NCI-H2107 treated with DMSO at 0.1 percent for 48 hours (cell line): ENCODE measurements at regions not wholly inside any gene's neighbourhood (a gene's known extent, or its start where the extent isn't known, plus 50 kb on each side); places are given as distances from the start of the nearest gene placed in this dataset.

Source experiments
- DNase-seq: peaks from one replicate; lab custom pipeline; 2025; ENCODE audit not compliant: unreplicated experiment; lab: John Stamatoyannopoulos, UW

GRCh38 chr10:130483691-130484467 lies 347.7 kb downstream of the GLRX3 start:
- no peak for DNase-seq

GRCh38 chr10:130484468-130485180 lies 348.4 kb downstream of the GLRX3 start:
- DNase-seq, result no peak

DNA sequence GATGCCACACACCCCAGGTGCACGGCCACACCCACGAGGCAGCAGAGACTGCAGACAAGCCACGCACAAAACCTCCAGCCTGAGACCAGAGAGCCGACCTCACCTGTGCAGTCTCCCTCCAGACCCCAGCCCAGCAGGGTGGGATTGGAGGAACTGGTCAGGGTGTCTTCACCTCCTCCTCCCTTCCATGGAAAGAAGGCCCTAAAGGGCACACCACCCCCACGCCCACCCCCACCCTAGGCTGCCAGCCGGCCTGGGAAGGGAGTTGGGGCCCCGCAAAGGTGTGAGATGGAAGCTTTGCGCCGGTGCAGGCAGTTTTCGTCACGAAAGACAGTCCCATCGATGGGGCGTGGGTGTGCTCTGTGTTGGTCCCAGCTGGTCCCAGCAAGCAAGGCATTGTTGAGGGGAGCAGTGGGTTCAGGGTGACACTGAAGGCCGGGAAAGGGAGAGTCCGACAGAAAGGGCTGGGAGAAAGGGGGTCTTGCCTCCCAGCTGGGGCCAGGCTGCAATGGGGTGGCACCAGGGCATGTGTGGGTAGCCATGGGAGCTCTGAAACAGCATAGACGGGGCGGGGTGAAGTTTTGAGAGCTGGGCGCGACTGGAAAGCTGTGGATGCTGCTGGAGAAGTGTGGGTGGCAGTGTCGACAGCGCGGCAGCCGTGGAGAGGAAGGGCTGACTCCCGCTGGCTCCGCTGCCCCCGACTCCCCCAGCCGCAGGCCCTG lies 349.2 kb downstream of the GLRX3 start:
- DNase-seq, result no peak

DNA sequence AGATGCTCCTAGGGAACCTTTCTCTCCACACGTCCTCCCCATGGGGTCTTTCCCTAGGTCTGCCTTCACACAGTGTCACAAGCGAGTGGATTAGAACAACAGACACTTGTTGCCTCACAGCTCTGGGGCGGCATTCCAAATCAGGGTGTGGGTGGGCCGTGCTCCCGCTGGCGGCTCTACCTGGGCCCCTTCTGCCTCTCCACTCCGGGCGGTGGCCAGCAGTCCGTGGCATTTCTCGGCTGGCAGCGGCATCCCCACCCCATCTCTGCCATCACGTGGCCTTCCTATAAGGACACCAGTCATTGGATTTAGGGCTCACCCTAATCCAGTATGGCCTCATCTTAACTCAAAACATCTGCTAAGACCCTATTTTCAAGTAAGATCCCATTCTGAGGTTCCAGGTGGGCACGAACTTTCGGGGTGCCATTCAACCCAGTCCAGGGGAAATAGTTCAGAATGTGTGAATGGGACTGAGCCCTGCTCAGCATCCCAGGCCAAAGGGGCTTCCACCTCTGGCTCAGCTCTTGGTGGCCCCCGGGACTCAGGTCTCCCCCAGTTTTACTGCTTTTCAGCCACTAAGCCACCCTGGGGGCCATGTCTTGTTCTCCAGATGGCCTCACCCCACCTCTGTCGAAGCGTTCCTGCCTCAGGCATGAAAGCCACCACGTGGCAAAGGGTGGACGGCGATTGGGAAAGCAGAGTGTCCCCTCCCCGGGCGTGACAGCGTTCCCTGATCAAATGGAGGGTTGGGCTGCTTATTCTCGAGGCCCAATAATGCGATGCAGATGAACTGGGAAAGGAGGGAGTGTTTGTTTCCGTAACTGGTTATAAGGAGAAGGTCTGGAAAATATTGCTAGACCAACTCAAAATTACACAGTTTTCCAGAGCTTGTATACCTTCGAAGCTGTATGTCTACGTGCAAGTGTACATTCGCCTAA lies 350.0 kb downstream of the GLRX3 start:
- DNase-seq, result no peak

DNA sequence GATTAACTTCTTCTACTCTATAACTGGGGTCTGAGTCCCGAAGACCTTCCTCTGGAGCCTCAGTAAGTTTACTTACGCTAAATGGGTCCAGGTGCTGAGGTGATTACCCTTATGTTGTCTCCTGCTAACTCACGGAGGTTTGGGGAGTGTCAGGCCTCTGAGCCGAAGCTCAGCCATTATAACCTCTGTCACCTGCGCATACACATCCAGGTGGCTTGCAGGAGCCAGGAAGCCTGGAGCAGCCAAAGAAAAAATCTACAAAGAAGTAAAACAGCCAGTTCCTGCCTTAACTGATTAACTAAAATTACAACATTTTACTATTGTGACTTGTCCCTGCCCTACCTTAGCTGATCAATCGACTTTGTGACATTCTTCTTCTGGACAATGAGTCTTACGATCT lies 350.7 kb downstream of the GLRX3 start:
- no peak for DNase-seq

DNA sequence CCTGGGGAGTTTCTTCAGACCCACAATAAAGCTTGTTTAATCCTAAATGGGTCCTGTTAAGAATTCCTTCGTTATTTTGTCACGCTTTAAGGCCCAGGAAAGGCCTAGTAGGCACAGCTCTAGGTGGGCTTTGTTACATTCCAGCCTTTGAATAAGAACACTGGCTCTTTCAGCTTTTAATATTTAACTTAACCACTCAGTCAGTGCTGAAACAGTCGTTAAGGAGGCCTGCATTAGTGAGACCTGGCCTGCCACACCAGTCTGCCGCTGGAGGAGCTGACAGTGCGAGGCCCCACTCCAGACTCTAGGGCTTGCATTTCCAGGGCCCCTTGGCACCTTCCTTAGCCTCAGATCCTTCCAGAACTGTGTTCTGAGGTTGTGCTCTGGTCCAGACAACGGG lies 351.4 kb downstream of the GLRX3 start:
- no peak for DNase-seq

GRCh38 chr10:130489891-130490290 lies 353.7 kb downstream of the GLRX3 start:
- DNase-seq, result no peak

GRCh38 chr10:130491011-130491692 lies 355.0 kb downstream of the GLRX3 start:
- no peak for DNase-seq

DNA sequence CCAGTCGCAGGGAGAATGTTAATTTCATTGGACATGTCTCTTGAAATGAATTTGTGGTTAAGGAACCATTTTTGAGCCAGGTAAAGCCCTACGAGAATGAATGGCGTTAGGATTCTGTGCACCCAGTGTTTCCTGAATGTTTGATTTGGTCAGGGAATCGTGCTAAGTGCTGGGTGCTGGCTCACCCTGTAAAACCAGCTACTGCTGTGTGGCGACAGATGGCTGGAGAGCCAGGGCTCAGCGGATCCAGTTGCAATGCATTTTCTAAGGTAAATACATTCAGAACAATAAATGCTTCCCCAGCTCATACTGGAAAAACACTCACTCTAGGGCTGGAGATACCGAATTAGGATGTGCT lies 355.5 kb downstream of the GLRX3 start:
- no peak for DNase-seq

DNA sequence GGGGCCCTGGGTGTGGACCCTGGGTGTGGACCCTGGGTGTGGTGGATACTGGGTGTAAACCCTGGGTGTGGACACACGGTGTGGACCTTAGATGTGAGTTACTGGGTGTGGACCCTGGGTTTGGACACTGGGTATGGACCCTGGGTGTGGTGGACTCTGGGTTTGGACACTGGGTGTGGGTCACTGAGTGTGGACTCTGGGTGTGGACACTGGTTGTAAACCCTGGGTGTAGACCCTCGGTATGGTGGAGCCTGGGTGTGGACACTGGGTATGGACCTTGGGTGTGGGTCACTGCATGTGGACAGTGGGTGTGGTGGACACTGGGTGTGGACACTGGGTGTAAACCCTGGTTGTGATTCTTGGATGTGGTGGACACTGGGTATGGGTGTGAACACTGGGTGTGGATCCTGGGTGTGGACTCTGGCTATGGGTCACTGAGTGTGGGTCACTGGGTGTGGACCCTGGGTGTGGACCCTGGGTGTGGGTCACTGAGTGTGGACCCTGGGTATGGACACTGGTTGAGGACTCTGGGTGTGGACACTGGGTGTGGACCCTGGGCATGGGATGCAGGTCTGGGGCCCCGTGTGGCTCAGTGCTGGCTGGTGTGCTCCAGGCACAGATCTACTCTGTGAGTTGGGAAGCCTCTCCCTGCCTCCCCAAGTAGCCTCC lies 356.2 kb downstream of the GLRX3 start:
- no peak for DNase-seq

GRCh38 chr10:130493021-130493420 lies 356.8 kb downstream of the GLRX3 start:
- no peak for DNase-seq

DNA sequence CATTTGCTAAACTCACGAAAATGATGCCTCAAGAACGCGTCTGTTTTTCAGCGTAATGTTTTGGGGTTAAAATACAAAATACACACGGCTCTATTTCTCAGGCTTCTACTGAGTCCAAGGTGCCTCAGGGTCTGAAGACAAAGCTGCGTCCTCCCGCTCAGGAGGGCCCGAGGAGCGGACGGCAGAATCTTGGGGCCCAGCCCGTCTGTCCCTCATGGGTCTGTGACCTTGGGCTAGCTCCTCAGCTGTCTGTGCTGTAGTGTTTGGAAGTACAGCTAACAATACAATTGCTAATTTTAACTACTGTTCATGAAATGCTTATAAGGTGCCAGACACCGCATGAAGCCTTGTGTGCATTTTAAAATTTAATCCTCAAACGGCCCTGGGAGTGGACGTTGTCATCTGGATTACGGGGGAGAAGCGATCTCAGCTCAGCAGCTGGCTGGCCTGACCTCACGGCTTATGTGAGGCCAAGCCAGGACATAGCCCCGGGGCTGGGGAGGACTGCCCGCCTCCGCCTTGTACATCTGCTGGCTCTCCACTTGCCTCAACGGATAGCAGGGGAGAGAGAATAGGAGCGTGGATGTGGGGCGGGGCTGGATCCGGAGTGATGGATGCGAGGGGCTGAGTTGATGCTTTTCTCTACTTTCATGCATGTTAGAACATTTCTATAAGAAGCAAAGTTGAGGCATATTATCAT lies 357.4 kb downstream of the GLRX3 start:
- no peak for DNase-seq

- no peak for DNase-seq
Measured at GRCh38 chr10:130495116-130495862, 359.1 kb downstream of the GLRX3 start.

- DNase-seq, result no peak
Measured at GRCh38 chr10:130495891-130496636, 359.9 kb downstream of the GLRX3 start.

DNA sequence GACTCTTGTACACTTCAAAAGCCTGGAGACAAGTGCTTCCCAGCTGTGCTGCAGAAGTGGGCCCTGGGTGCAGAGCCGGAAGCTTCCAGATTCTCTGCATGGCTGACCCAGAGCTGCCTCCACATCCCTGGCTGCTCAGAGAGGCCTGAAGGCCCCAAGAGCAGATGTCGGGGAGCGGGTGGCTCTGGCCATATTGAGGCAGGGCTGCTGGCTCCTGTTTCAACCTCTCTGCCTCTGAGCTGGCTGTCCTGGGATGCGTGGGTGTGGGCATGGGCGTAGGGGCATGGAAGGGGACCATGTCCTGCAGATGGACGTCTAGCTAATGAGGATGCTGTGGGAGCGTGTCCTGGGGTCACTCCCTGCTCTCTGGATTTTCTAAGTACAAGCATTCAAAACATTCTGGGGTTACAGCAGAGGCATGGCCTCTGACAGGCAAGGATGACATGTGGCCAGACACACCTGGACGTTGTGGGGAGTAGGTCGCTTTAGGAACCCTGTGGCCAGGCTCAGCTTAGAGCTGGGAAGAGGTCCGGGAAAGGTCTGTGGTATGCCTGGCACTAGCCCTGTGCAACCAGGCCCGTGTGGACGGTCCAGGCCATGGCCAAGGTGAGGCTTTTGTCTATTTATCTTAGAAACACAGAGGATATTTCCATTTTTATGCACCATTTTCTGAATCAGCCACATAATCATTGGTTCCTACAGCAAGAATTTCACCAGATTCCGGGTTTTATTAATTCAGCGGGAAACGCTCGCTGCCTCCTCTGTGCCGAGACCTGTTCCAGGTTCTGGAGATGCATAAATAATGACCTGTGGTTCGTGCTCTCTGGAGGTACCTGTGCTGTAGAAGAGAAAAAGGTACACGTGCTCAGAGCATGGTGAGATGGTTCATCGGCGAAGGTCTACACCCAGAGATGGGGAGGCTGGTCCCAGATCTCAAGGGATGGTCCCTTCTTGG lies 361.1 kb downstream of the GLRX3 start:
- DNase-seq, result no peak

GRCh38 chr10:130498042-130498441 lies 361.9 kb downstream of the GLRX3 start:
- DNase-seq, result no peak

DNA sequence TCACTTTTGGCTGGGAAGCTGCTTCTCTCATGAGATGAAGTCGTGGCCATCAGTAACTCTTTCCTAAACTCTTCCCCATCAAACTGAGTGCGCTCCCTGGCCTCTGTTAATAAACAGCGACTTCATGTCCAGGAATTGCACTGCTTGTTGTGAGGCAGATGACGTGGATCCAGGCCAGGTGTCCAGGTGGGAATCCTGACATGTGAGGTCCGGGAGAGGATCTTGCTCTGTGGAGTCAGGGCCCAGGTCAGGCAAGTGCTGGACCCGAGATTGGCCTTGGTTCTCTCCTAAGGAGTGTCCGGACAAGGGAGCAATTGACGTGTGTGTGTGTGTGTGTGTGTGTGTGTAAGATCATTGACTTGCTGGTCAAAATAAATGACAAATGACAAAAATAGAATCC lies 362.7 kb downstream of the GLRX3 start:
- DNase-seq, result no peak
